Nephron (organoid): ENCODE measurements at regions not wholly inside any gene's neighbourhood (a gene's known extent, or its start where the extent isn't known, plus 50 kb on each side); places are given as distances from the start of the nearest gene placed in this dataset.

Source experiments
- H3K27ac Mint-ChIP-seq, 3 experiments: 2 replicates each; pipeline ENCODE4 v1.8.0; 2020; ENCODE audit warnings: mixed read lengths in 3 of 3, mild to moderate bottlenecking in 2 of 3, moderate library complexity in 1 of 3
- H3K27me3 Mint-ChIP-seq: 2 replicates; pipeline ENCODE4 v1.8.0; 2021; ENCODE audit warnings: low read depth, mild to moderate bottlenecking, moderate library complexity, mixed read lengths
- H3K36me3 Mint-ChIP-seq: 2 replicates; pipeline ENCODE4 v1.8.0; 2020; ENCODE audit warnings: low read depth, mixed read lengths
- H3K4me1 Mint-ChIP-seq: 2 replicates; pipeline ENCODE4 v1.8.0; 2020; ENCODE audit warnings: mixed read lengths
- H3K4me3 Mint-ChIP-seq, 3 experiments: 2 replicates each; pipeline ENCODE4 v1.8.0; 2020; ENCODE audit warnings: mild to moderate bottlenecking in 3 of 3, mixed read lengths in 3 of 3, moderate library complexity in 2 of 3
- H3K9me3 Mint-ChIP-seq: 2 replicates; pipeline ENCODE4 v1.8.0; 2020; ENCODE audit warnings: mixed read lengths
- CTCF ChIP-seq, 3 experiments: fragments of 200-600 bp; sonication (generic); IDR thresholded peaks; one replicate each; pipeline ENCODE4 v1.5.0; 2021; ENCODE audit warnings: antibody characterized with exemption in 3 of 3; ENCODE audit not compliant: unreplicated experiment in 3 of 3

- no peaks in the 10 kb centered on the region for H3K27me3 Mint-ChIP-seq
- no peaks in the 10 kb centered on the region for H3K9me3 Mint-ChIP-seq
- H3K36me3 Mint-ChIP-seq, result peaks cover 14% of the 10 kb centered on the region
- H3K27ac Mint-ChIP-seq, result peak overlapping the region; percentile 61 to 84 (median 84)
- H3K4me3 Mint-ChIP-seq, result no peak overlapping the region
- peaks cover 31% of the 10 kb centered on the region for H3K4me1 Mint-ChIP-seq
- TF ChIP-seq CTCF (IDR thresholded peaks at IDR 0.05; ENCODE audit: unreplicated experiment in 3 of 3), result no peak
Observed at GRCh38 chr1:94675373-94675772, 133.8 kb upstream of the F3 start.

GRCh38 chr1:94674876-94675275 lies 133.3 kb upstream of the F3 start:
- H3K4me1 Mint-ChIP-seq, result peaks cover 30% of the 10 kb centered on the region

GRCh38 chr1:94672934-94673333 lies 131.4 kb upstream of the F3 start:
- Mint-ChIP-seq H3K9me3 (peaks cover 3% of the 10 kb centered on the region), H3K4me1 (peaks cover 24% of the 10 kb centered on the region), H3K27ac (no peak overlapping the region)

More at GRCh38 chr1:94674876-94675275, 133.3 kb upstream of the F3 start:
- Mint-ChIP-seq H3K36me3 (peaks cover 14% of the 10 kb centered on the region), H3K27ac (peak overlapping the region; percentile 0 to 84 (median 61)), H3K4me3 (no peak overlapping the region), H3K9me3 (no peaks in the 10 kb centered on the region), H3K27me3 (no peaks in the 10 kb centered on the region)
- no peak for TF ChIP-seq CTCF (IDR thresholded peaks at IDR 0.05; ENCODE audit: unreplicated experiment in 3 of 3)

GRCh38 chr1:94672001-94672400 lies 130.4 kb upstream of the F3 start:
- peaks cover 20% of the 10 kb centered on the region for H3K4me1 Mint-ChIP-seq
- peaks cover 8% of the 10 kb centered on the region for H3K9me3 Mint-ChIP-seq
- H3K27ac Mint-ChIP-seq, result no peak overlapping the region
- no peak for TF ChIP-seq CTCF (IDR thresholded peaks at IDR 0.05; ENCODE audit: unreplicated experiment in 3 of 3)
- no peak overlapping the region for H3K4me3 Mint-ChIP-seq
- peaks cover 15% of the 10 kb centered on the region for H3K36me3 Mint-ChIP-seq
- no peaks in the 10 kb centered on the region for H3K27me3 Mint-ChIP-seq

More at GRCh38 chr1:94672934-94673333, 131.4 kb upstream of the F3 start:
- H3K36me3 Mint-ChIP-seq, result peaks cover 15% of the 10 kb centered on the region
- H3K27me3 Mint-ChIP-seq, result no peaks in the 10 kb centered on the region
- no peak overlapping the region for H3K4me3 Mint-ChIP-seq
- TF ChIP-seq CTCF (IDR thresholded peaks at IDR 0.05; ENCODE audit: unreplicated experiment in 3 of 3), result no peak

- Mint-ChIP-seq H3K4me3 (no peak overlapping the region), H3K4me1 (peaks cover 5% of the 10 kb centered on the region), H3K27ac (no peak overlapping the region), H3K9me3 (peaks cover 9% of the 10 kb centered on the region), H3K27me3 (no peaks in the 10 kb centered on the region), H3K36me3 (peaks cover 15% of the 10 kb centered on the region)
- TF ChIP-seq CTCF (IDR thresholded peaks at IDR 0.05; ENCODE audit: unreplicated experiment in 3 of 3), result no peak
Observed at GRCh38 chr1:94670273-94670672, 128.7 kb upstream of the F3 start.

- Mint-ChIP-seq H3K27ac (no peak overlapping the region), H3K9me3 (peaks cover 9% of the 10 kb centered on the region), H3K4me1 (no peaks in the 10 kb centered on the region), H3K36me3 (peaks cover 18% of the 10 kb centered on the region), H3K27me3 (no peaks in the 10 kb centered on the region), H3K4me3 (no peak overlapping the region)
- no peak for TF ChIP-seq CTCF (IDR thresholded peaks at IDR 0.05; ENCODE audit: unreplicated experiment in 3 of 3)
Observed at GRCh38 chr1:94669198-94669597, 127.6 kb upstream of the F3 start.
